NCI-H2196 treated with DMSO at 0.1 percent for 48 hours (cell line): ENCODE measurements at regions not wholly inside any gene's neighbourhood (a gene's known extent, or its start where the extent isn't known, plus 50 kb on each side); places are given as distances from the start of the nearest gene placed in this dataset.
"Not testable (repeated sequence)": the region's sequence is repeated elsewhere in the genome, so short reads cannot be mapped to it uniquely, and the experiment has no call there.

ENCODE experiments used
- DNase-seq: peaks from one replicate; lab custom pipeline; 2025; ENCODE audit not compliant: unreplicated experiment; lab: John Stamatoyannopoulos, UW

DNA sequence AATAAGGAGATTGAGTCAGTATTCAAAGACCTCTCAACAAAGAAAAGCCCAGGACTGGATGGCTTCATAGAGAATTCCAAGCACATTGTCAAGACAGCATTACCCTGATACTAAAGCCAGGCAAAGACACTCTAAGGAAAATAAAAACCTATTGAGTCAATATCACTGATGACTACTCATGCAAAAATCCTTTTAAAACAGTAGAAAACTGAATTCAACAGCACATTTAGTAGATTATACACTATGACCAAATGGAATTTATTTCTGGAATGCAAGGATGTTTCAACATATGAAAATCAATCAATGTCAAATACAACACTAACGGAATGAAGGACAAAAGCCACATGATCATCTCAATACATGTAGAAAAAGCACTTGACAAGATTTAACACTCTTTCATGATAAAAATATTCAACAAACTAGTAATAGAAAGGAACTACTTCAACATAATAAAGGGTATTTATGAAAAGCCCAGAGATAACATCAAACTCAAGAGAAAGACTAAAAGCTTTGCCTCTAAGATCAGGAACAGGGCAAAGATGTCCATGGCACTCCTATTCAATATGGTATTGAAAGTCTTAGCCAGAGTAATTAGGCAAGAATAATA is 633.3 kb downstream of the ANKRD50 start:
- no peak for DNase-seq

DNA sequence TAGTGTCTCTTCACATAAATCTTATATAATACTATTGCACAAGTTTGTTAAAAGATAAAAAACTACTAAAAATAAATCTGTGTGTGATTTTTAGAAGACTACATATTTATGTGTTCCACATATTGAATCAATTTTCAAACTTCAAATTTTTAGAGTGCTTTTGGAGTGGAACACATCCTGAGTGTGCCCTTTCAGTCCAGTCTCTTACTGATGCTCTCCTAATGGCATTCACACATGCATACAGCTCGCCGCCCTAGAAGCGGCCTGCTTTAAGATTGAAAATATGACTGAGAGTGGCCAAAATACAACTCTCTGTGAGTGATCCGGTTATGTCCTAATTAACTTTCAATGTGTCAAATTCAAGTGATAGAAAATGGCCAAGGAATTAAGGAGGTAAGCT is 628.8 kb downstream of the ANKRD50 start:
- DNase-seq, result no peak

DNA sequence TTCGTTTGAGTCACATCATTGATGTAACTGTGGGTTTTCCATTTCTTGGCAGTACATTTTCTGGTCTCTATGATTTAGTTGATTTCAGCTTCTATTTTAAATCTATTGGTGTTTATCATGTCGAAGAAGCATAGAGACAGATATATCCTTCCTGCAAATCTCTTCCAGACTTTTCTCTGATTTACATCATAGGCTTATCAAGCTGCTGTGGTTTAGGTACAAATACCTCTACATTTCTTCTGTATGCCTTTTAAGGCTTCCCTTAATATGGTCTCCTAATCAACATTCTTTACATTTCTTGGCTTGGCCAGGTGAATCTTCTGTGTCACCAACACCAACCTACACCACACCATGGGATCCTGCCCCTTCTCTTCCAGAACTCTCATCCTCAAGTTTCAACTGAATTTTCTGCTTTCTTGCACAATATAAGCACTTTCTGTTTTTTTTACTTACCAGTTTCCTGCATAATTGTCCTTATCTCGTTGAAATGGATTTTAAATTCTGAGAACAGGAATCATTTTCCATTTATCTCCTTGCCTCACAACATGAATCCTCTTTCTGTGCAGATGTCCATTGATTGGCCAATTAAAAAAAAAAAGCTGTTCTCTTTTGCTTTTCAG is 626.9 kb downstream of the ANKRD50 start:
- no peak for DNase-seq

DNA sequence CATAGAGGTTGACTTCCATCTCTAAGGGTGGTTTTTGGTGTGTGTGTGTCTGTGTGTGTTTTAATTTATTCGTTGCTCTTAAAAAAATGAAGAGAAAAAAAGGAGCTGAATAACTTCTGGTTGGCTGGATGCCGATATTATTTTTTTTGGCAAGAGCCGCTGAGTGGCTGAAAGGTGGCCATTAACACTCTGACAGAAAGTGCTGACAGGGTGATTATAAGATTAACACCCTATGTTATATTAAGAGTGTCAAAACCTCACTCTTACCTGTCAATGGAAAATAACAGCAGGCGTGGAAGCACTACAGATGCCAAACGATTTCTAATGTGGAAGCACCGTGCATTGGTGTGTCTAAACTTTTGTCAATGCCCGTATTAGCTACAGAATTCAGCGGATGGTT is 622.5 kb downstream of the ANKRD50 start:
- DNase-seq, result no peak

DNA sequence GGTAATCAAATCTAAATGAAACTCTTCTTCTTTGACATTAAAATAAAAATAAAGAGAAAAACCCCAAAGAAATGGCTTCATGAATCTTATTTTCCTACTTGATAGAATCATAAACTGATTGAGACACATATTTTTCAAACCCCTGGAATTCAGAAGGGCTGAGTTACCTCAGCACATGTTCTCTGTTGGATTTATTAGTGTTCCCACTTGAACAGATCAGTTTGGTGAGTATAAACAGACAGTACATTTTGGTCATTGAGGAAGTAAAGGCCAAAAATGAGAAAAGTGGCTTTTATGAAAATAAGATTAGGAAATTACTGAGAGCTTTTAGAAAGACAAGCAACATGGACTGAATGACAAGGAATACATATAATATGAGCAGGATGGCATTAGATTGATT is 620.4 kb downstream of the ANKRD50 start:
- DNase-seq, result no peak

DNA sequence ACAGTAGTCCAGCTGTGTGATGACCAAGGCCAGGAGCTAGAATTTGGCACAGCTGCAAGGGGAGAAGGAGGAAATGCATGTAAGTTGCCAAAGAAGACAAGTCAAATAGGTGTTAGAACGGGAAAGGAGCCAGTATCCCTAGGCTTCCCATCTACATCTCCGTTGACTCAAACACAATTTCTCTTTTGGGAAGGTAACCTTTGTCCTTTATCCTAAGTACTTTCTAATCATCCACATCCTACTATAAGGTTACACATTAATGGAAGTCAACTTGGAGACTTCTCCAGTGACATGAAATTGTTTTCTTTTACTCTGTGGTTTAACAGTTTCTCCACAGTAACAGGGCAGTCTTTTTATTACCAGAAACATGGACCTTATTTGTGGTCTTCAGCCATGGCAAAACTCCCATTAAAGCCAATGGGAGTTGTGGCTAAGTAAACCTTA is 620.0 kb downstream of the ANKRD50 start:
- no peak for DNase-seq

DNA sequence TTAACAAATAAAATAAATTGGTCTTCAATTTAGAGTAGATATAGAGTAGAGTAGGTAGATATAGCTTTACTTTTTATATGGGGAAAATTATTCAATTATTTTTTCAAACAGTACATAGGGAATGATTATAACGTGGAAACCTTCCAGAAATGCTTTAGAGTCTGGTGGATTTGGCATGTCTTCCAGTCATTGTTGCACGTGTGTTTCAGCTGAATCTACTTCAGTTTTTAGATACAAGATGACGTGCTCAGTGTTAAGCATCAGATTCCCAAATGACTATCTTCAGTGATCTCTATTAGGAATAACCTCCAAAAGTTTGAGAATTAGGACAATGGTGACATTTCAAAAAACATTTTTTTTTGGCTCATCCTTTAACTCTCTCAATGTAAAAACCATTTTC is 616.9 kb downstream of the ANKRD50 start:
- no peak for DNase-seq

DNA sequence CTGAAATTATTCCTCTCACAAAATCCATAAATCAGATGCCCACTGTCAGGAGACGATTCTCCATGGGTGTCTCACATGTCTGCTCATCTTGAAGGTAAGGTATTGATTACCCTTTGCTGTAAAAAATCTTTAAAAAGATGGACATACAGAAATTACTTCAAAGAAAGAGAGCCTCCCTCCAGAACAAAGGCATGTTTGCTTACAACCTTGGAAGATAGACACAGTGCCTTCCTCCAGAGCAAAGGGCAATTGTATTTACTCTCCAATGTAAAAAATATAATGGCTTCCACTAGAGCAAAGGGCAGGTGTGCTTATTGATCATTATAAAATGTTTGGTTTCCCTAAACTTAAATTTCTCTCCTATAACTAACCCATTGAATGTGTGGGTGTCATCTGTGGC is 616.2 kb downstream of the ANKRD50 start:
- no peak for DNase-seq

DNA sequence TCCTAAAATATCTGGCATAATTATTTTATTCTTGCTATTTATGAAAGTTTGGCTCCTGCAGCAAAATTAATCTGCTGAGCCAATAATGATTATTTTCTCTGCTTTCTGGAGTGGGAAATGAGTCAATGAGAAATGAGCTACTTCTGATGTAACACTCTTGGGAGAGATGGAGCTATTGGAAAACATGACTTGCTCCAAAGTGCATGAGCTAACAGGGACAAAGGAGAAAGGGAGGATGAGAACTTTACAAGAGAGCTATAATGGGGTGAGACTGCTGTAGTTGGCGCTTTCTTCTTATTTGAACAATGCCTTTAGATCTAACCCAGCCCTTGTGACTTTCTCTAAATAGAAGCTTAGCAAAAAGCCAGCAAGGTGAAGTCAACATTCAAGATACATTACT is 615.1 kb downstream of the ANKRD50 start:
- no peak for DNase-seq

DNA sequence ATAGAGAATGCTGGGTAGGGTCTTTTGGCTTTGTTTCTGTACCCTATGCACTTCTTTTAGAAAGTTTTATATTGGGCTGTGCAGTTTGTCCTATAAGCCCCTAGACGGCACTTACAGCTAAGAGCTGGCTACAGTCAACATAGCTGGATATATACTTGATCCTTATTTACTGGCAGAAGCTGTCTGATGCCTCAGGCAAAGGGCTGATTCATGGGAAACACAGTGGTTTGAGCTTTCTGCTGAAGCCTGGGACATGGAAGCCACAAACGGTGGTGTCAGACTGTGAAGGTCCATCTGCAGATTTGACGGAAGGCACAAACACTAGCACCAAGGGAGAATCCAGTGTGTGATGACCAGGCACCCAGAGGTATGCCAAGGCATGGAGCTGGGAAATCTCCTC is 608.4 kb downstream of the ANKRD50 start:
- no peak for DNase-seq

DNA sequence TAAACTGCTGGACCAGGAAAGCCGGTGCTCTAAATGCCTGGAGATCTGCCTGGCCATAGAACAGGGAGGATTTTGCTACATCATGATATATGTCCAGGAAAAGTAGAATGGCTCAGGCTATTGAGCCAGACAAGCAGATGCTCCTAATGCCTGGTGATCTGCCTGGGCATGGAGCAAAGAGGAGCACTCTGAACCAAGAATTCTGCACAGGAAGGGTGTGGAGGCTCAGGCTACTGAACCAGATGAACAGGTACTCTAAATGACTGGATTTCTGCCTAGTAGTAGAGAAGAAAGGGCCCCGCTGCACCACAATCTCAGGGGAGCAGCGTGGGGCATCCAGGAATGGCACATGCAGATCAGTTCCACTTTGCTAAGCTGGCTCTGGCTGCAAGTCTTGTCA is 607.9 kb downstream of the ANKRD50 start:
- no peak for DNase-seq

DNA sequence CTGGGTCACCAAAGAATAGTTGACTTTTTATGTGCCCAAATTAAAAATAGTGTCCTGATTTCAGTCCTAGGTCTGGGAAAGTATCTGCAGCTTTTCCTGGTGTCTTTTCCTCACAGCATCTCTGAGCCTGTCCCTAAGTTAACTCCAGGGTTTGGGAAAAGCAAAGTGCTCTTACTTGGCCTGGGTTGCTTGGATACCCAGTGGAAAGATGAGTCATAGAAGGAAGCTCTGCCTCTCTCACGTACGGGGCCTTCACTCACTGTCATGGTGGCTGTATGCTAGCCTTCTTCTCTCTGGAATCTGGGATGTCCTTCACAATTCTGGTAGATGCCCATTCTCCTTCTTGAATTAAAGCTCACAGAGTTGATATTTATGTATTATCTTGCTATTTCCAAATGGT is 607.3 kb downstream of the ANKRD50 start:
- no peak for DNase-seq

DNA sequence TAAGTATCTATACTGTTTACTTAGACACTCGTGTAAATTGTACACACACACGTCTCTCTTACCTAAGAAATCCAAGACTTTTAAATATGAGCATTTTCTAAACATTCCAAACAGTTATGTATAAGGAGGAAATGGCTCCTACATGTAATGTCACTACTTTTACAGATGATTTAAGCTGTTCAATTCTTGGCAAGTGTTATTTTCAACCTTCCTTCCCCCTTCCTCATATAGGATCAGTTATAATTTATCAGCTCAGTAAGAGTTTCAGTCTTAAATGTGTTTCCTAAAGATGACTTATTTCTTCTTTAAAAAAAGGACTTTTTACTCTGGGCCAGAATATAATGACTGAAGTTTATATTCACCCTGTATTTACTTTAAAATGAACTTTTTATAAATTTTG is 601.1 kb downstream of the ANKRD50 start:
- DNase-seq, result no peak

DNA sequence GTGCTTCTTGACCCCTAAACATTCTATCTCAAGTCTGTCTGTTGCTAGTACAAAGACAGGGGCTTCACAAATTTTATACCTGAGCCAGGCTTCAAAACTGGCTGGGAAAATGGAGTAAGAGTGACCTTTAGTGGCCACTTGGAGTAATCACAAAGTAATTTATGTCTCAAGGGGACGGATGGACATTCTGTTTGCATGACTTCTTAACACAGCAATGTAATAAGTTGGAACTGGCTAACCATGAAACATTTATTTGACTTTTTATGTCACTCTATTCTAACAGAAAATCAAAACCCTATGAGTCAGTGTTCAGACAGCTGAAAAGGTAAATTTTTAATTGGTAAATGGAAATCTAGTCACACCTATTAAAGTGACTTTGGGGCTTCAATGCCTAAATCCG is 600.6 kb downstream of the ANKRD50 start:
- no peak for DNase-seq

DNA sequence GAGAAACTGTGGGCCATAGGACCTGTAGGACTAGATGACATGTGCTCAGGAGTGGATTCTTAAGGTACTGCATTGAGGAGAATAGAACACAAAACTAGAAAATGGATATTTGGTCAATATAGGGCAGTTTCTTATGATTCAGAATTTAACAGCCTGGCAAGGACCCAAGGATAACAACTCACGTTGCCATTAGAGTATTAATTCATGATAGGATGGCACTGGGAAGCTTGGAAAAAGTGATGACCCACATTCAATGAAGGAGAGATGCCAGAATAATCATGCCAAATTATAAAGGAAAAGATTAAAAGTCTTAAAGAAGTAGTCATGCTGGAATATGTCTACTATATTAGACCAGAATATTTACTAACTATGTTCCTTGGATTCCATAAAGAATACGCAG is 594.5 kb downstream of the ANKRD50 start:
- no peak for DNase-seq

DNA sequence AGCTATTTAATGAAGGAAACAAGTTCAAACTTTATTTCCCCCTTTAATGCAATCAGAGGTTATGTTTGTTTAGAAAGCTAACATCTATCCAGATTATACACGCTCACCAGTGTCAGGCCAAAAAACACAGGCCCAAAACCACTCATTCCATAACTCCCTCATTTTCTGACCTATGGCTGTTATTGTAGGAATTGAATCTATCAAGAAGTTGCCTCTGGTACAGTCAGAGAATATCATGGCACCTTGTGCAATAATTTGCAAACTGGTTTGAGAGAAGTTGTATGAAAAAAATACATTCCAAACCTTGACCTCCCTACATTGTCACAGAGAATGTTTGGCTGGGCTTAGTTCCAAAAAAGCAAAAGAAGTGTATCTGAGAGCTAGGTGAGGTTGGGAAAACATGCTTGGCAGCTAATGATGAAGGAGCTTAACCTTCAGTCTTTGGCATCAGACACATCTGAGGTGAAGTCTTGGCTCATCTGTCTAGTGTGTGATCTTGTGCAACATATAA is 591.0 kb downstream of the ANKRD50 start:
- no peak for DNase-seq

DNA sequence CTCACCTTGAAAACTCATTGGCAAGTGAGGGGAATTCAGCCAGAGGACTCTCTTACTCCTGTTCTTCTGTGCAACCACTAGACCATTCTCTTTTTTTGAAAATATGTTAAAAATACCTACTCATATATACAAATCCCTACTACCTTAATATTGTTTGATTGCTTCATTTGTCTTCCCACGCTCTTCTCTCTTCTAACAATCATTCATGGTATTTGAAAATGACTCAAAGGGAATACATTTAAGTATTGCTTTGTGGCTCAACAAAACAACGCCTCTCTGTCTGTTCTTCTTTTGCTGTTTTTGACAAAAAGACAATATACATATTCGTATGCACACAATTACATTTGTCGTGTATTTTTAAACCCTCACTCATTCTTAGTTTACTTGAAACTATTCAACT is 589.4 kb downstream of the ANKRD50 start:
- DNase-seq, result no peak

DNA sequence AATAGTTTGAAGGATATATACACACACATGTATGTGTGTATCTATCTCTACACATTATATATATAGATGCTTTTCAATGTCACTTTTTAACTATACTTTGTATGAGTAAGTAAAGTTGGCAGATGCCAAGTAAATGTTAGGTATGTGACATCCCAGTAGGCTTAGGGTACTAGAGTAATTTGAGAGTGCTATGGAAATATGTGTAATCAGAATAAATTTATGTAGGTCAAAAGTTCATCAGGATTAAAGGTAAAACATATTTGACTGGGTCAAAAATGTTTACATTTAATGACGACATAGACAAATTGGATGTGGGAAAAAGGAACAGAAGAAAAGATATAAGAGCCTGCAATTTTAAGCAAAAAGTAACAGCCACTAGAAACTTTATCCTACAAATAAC is 588.8 kb downstream of the ANKRD50 start:
- DNase-seq, result no peak

DNA sequence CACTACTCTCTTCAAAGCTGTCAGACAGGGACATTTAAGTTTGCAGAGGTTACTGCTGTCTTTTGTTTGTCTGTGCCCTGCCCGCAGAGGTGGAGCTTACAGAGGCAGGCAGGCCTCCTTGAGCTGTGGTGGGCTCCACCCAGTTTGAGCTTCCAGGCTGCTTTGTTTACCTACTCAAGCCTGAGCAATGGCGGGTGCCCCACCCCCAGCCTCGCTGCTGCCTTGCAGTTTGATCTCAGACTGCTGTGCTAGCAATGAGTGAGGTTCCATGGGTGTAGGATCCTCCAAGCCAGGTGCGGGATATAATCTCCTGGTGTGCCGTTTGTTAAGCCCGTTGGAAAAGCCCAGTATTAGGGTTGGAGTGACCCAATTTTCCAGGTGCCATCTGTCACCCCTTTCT is 581.2 kb downstream of the ANKRD50 start:
- not testable (repeated sequence) for DNase-seq

DNA sequence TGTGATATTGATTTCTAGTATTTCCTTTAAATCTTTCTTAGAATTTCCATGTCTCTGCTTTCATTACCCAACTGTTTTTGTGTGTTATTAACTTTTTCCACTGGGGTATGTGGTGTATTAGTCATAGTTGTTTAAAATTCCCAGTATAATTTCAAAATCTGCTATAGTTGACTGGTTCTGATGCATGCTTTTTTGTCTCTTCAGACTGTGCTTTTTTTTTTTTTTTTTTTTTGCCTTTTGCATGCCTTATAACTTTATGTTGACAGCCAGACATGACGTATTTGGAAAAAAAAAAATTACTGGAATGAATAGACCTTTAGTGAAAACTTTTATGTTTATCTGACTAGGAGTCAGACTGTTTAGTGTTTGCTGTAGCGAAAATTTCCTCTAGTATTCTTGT is 580.4 kb downstream of the ANKRD50 start:
- DNase-seq, result no peak

DNA sequence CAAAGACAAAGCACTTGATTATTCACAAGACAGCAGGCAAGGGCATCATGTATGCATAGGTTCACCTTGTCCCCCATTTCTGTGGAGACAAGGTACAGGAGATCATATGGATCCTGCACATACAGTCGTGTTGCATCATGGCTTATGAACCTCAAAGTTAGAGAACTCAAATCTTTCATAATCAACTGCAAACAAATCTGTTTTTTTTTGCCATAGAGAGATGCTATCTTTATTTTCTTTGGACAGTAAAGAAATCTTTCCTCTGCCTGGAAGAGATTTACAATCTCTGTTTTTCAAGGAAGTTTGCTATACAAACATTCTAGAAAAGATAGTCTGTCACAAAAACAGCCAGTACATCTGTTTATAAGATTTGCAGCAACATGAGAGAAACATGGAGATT is 578.8 kb downstream of the ANKRD50 start:
- no peak for DNase-seq

DNA sequence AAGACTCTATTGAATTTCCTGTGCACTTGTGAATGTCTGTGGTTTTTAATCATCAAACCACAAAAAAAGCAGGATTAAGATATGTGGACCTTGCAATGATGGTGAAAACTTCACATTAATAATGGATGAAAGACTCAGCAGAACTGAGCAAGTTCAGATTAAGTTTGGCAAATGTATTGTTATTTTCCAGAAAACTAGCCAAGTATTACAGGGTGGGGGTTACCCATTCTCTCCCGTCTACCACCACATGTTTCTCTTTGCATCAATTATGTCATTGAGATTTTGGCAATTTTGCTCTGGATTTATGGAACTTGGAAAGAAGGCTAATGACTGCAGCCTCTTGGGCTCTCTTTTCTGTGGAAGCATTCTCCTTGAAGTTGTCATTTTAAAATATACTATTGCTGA is 577.1 kb downstream of the ANKRD50 start:
- DNase-seq, result no peak

DNA sequence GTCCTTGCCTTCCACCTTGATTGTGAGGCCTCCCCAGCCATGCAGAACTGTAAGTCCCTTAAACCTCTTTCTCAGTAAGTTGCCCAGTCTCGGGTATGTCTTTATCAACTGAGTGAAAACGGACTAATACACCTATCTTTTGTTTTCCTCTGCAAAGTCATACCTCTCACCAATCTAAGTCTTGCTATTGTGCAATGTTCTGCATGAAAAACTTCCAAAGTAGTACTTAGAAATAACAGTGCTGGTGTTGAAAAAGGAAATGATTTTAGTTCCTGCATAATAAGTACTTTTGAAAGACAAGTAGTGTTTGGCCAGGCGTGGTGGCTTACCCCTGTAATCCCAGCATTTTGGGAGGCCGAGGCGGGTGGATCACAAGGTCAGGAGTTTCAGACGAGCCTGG is 573.5 kb downstream of the ANKRD50 start:
- no peak for DNase-seq
